Suprapubic skin (tissue), 3 donors: ENCODE measurements at regions not wholly inside any gene's neighbourhood (a gene's known extent, or its start where the extent isn't known, plus 50 kb on each side); places are given as distances from the start of the nearest gene placed in this dataset.

Experiments used
- CTCF ChIP-seq, 2 donors: fragments of 200-600 bp in 1 of 2; fragments of 450-650 bp in 1 of 2; sonication (generic) in 1 of 2; IDR thresholded peaks; one replicate each; pipeline ENCODE4 v1.5.1; 2016 to 2019; ENCODE audit warnings: antibody characterized with exemption in 2 of 2, mild to moderate bottlenecking in 1 of 2, moderate library complexity in 1 of 2
- EP300 ChIP-seq: sonication (generic); formaldehyde crosslinking; IDR thresholded peaks from one replicate; pipeline ENCODE4 v1.6.1; 2017; ENCODE audit warnings: antibody characterized with exemption
- POLR2A ChIP-seq, 2 donors: fragments of 450-650 bp; IDR thresholded peaks; one replicate each; pipeline ENCODE4 v1.6.1; 2017; ENCODE audit warnings: antibody characterized with exemption in 2 of 2, mild to moderate bottlenecking in 2 of 2, moderate library complexity in 2 of 2

- TF ChIP-seq CTCF (IDR thresholded peaks at IDR 0.05) = no peak
- TF ChIP-seq POLR2A (IDR thresholded peaks at IDR 0.05) = no peak
- TF ChIP-seq EP300 = no peak
Measured at GRCh38 chr2:54047658-54048057, 67.8 kb upstream of the ACYP2 start.
